SK-N-SH treated with all-trans-retinoic acid at 6 μM for 48 hours (cell line): ENCODE measurements at regions not wholly inside any gene's neighbourhood (a gene's known extent, or its start where the extent isn't known, plus 50 kb on each side); places are given as distances from the start of the nearest gene placed in this dataset.

ENCODE experiments used
- CSDC2 ChIP-seq: fragments of 250-450 bp; sonication (Bioruptor Pico); IDR thresholded peaks from 2 replicates; pipeline ENCODE4 v1.5.0; 2020; ENCODE audit warnings: mild to moderate bottlenecking, moderate library complexity
- CSRNP3 ChIP-seq: fragments of 250-450 bp; sonication (Bioruptor Pico); IDR thresholded peaks from 2 replicates; pipeline ENCODE4 v1.5.1; 2021; ENCODE audit warnings: mild to moderate bottlenecking, moderate library complexity
- POU6F1 ChIP-seq: fragments of 250-450 bp; sonication (Bioruptor Pico); IDR thresholded peaks from 2 replicates; pipeline ENCODE4 v1.8.0; 2021; ENCODE audit warnings: low read depth, mild to moderate bottlenecking, moderate library complexity, borderline replicate concordance
- RARB ChIP-seq: fragments of 250-450 bp; sonication (Bioruptor Pico); IDR thresholded peaks from 2 replicates; pipeline ENCODE4 v1.8.0; 2021; ENCODE audit warnings: mild to moderate bottlenecking, moderate library complexity
- SNAI2 ChIP-seq: fragments of 250-450 bp; sonication (Bioruptor Pico); IDR thresholded peaks from 2 replicates; pipeline ENCODE4 v1.5.0; 2020; ENCODE audit warnings: mild to moderate bottlenecking, moderate library complexity
- TOX ChIP-seq: fragments of 250-450 bp; sonication (Bioruptor Pico); IDR thresholded peaks from 2 replicates; pipeline ENCODE4 v1.8.0; 2021; ENCODE audit warnings: mild to moderate bottlenecking, moderate library complexity, borderline replicate concordance
- ZFP3 ChIP-seq: fragments of 250-450 bp; sonication (Bioruptor Pico); IDR thresholded peaks from 2 replicates; pipeline ENCODE4 v1.5.0; 2020; ENCODE audit warnings: mild to moderate bottlenecking, moderate library complexity
- ZFP30 ChIP-seq: fragments of 450-650 bp; formaldehyde crosslinking; IDR thresholded peaks from 2 replicates; pipeline ENCODE4 v1.5.0; 2022; ENCODE audit warnings: mild to moderate bottlenecking, moderate library complexity

- TF ChIP-seq RARB (CRISPR knock-in tag): no peak
- TF ChIP-seq POU6F1 (CRISPR knock-in tag): no peak
- no peak for TF ChIP-seq ZFP30
- no peak for TF ChIP-seq TOX
- no peak for TF ChIP-seq CSDC2
- TF ChIP-seq CSRNP3 (CRISPR knock-in tag): no peak
- TF ChIP-seq SNAI2 (CRISPR knock-in tag): no peak
- TF ChIP-seq ZFP3 (CRISPR knock-in tag): no peak
Measured at GRCh38 chr3:182516597-182517336, 276.5 kb upstream of the ATP11B start.
